GM12874 (cell line): ENCODE measurements at regions not wholly inside any gene's neighbourhood (a gene's known extent, or its start where the extent isn't known, plus 50 kb on each side); places are given as distances from the start of the nearest gene placed in this dataset.

Experiments
- CTCF ChIP-seq: IDR thresholded peaks from 2 replicates; pipeline ENCODE4 v1.5.1; 2011; ENCODE audit warnings: low read depth, mild to moderate bottlenecking, control low read depth, low read length, moderate library complexity; ENCODE audit not compliant: insufficient read depth

DNA sequence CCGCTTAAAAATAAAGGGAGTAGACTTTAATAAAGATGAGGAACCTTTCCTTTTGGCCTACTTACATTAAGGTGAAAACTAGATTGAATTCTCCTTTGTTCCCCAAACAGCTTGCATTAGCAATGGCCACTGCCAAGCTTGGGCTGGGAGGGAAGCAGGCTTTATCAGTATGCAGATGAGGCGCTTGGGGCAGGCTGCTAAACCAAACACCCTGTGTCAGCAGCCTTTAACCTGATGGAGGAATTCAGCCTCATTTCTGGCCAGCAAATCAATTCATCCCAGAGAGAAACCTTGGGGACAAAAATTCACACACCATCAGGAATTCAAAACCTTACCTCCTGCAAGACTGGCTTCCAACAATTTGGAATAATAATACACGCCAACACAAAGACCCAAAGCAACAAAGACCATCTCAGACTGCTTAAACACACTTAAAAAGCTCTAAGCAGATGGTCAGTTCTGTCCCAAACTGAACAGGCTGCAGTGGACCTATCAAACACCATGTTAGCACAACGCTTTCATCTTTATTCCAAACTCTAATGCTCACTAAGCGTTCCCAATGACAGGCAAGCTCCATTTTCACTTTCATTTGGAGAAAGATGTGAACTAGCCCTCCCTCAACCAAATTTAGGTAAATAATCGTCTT is 255.1 kb upstream of the CMC1 start:
- TF ChIP-seq CTCF = no peak

DNA sequence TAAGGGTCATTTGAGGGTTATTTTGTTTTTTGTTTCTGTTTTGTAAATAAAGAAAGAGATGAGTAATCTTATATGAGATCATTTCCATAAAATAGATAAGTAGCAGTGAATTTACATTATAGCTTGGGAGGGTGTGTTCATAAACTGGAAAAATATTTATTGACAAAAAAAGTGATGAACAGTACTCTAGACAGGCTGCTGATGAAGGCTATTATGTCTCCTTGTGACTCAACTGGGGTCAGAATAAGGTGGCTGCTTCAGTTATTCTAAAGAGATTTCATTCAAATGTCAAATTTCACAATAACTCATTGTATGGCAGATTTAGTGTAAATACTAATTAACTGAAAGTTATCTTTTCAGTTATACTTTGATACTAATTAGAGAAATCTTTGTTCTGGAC is 251.1 kb upstream of the CMC1 start:
- TF ChIP-seq CTCF = no peak

DNA sequence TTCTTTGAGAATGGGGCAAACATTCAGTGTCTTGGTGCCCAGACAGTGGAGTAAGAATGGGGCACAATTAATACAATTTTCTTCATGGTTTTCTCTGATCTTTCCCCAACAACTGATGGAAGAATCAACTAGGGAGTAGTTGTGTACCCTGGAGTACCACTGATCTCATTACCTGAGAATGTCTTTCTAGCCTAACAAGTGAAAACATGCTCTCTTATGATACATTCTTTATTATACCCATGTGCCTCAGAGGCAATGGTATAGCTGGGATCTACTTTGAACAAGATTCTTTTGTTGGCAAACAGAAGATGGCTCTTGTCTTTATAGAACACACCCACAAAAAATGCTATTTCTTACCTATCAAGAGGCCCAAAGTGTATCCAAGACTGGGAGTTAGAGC is 250.6 kb upstream of the CMC1 start:
- no peak for TF ChIP-seq CTCF

DNA sequence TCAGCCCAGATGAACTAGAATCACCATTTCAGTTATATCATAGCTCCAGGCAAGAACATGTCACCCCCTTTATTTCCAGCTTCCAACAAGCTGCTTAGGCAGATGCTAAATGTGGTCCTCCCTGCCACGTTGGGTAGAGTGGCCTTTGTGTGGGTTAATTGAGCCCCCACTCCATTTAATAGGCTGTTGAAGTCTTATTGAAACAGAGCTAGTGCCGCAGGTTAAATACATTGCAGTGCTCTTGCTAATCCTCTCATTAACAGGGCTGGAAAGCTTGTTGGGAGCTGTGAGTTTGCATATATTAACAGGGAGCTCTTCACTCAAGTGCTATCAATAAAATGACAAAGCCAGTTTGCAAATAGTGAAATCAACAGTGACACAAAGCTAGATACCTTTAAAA is 248.4 kb upstream of the CMC1 start:
- no peak for TF ChIP-seq CTCF

DNA sequence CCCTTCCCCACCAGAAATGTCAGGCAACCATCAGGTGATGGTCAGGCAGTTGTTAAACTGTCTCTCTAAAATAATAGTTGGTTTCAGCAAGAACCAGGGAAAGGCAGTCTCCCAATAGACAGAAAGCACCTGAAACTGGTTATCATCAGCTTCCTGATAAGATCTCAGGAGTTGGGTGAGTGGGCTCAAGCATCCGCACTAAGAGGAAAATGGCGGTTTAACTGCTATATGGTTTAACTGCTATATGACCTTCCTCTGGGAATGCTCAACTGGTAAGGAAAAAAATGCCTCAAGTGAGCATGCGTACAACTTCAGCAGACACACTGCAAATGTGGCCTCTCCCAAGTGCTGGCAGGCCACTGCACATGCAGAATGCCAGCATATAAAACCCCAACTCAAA is 240.8 kb upstream of the CMC1 start:
- no peak for TF ChIP-seq CTCF

GRCh38 chr3:28008235-28008634 is 233.2 kb upstream of the CMC1 start:
- no peak for TF ChIP-seq CTCF

GRCh38 chr3:28012830-28013229 is 228.6 kb upstream of the CMC1 start:
- no peak for TF ChIP-seq CTCF

DNA sequence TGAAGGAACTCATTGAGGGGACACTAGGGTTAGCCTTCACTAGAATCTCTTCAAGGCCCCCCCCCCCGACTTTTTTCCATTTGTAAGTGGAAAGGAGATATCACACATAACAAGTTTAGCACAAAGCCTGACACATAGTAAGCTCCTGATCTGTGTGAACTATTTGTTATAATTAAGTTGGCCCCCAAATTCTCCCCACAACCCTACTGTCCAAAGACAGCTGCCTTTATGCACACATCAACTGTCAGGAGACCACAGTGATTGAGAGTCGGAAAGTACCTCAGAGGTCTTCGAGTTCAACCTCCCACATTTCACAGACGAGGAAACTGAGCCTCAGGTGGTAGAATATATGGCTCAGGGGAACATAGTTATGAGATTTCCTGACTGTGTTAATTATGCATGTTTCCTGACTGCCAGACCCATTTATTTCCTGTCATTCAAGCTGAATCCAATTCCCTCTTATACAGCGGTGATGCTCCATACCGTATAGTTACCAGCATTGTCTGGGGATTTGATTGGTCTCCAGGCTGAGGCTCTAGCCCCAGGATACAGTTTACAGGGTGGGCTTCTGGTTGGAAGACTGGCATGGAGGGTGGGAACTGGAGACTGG is 227.4 kb upstream of the CMC1 start:
- no peak for TF ChIP-seq CTCF
